HG03432 (cell line): ENCODE measurements at regions not wholly inside any gene's neighbourhood (a gene's known extent, or its start where the extent isn't known, plus 50 kb on each side); places are given as distances from the start of the nearest gene placed in this dataset.
"Not testable (repeated sequence)": the region's sequence is repeated elsewhere in the genome, so short reads cannot be mapped to it uniquely, and the experiment has no call there.

ENCODE experiments used
- ATAC-seq: cut with Tn5 transposase; IDR thresholded peaks from one replicate; pipeline ENCODE4 v1.9.1; 2021; ENCODE audit warnings: mild to moderate bottlenecking, moderate library complexity; ENCODE audit not compliant: unreplicated experiment

GRCh38 chr6:137401088-137401487, 93.1 kb downstream of the OLIG3 start:
- ATAC-seq: no peak

DNA sequence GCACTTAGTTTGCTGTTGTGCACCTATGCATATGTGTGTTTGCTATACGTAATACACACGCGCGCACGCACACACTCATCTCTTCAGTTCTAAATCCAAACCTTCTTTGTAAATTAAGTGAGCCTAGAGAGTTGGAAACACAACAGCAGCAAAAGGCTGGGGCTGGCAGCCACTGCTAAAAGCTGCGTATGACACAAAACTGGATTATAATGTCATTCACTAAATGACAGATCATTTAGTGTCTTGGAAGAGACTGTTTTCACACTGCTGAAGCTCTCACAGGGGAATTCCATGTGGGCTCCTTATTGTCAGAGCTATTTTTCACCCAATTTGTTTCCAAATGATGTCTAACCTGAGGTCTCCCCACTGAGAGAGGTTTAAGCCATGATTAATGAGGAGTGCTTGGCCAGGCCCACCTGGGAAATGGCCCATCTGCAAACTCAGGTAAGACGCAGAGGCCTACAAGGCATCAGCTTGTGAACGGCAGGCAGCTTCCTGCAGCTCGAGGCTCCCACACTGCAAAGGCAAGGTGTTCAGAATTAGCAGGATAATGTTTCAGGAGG, 94.2 kb downstream of the OLIG3 start:
- no peak for ATAC-seq

GRCh38 chr6:137395316-137395715, 98.9 kb downstream of the OLIG3 start:
- no peak for ATAC-seq

DNA sequence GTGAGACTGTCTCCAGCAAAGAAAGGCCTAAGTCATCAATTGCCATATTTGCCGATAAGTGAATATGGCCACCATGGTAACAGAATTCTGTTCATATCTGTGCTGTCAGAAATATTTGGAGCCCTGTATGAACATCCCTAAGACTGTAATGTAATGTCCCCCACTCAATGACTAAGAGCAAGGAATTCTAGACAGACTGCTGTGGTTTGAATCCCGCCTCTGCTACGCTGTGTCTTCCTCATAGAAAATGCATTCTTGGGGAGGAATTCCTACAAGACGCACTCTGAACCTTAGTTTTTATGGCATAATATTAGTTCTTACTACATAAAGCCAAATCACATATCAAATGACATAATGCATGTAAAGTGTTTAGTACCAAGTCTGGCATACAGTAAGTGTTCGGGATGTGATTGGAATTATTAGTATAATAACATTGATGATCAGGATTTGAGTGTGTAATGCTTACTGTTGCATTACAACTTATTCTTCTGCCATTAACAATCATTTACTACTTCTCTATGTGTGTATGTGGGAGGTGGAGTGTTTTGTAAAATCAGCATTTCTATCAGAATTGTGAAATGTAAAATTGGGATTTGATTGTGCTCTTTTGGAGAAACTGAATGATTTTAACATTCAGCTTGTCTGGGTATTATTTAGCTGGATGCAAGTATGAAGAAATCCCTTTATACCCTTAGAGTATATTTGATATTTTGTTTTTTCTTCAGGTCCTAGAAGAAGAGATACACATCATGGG, 103.0 kb downstream of the OLIG3 start:
- no peak for ATAC-seq

- ATAC-seq: no peak
These were observed 103.9 kb downstream of the OLIG3 start for GRCh38 chr6:137390334-137390733.

DNA sequence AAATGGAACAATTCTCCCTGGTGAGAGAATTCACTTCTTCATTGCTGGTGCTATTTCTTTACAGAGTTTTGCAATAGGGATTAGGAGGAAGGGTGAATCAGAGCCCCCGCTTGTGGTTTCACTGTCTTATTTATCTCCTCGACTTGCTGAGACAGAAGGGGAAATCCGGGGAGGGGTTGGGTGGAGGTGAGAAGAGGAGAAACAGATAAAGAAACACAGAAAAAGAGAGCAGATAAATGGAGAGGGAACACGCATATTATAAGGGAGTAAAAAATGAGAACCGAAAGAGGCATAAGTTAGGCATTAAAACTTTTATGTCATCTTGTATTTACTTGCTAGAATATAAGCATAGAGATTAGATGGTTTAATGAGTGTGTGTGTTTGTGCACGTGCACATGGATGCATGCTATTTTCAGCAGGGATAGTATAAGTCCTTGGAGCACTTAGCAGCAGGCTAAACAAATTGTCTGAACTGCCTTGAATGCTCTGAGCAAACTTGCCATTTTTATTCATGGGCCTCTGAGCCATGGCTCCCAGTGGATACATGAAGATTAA, 105.0 kb downstream of the OLIG3 start:
- peak; percentile 94 for ATAC-seq

- ATAC-seq: no peak
These were observed 107.0 kb downstream of the OLIG3 start for GRCh38 chr6:137387096-137387764.

- ATAC-seq: not testable (repeated sequence)
These were observed 110.9 kb downstream of the OLIG3 start for GRCh38 chr6:137383287-137383686.

- no peak for ATAC-seq
These were observed 116.2 kb downstream of the OLIG3 start for GRCh38 chr6:137378090-137378369.

GRCh38 chr6:137373296-137373695, 120.9 kb downstream of the OLIG3 start:
- ATAC-seq: no peak

DNA sequence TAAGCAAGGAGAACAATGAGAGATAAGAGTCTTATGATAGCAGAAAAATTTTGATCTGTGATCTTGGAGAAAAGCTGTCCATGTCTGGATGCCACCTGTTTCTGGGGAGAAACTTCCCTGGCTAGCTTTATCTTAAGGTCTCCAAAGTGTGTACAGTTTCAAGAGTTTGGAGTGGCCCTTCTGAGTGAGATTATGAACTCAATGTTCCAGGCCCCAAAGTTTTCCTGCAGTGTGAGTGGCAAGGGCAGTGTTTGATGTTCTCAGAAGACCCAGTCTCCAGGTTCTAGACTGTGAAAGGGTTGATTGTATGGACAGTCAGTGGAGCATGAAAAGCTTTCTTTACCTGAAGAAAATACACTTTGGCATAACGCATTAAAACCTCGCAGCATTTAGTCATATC, 121.7 kb downstream of the OLIG3 start:
- no peak for ATAC-seq

- ATAC-seq: no peak
These were observed 122.6 kb downstream of the OLIG3 start for GRCh38 chr6:137371634-137372016.

DNA sequence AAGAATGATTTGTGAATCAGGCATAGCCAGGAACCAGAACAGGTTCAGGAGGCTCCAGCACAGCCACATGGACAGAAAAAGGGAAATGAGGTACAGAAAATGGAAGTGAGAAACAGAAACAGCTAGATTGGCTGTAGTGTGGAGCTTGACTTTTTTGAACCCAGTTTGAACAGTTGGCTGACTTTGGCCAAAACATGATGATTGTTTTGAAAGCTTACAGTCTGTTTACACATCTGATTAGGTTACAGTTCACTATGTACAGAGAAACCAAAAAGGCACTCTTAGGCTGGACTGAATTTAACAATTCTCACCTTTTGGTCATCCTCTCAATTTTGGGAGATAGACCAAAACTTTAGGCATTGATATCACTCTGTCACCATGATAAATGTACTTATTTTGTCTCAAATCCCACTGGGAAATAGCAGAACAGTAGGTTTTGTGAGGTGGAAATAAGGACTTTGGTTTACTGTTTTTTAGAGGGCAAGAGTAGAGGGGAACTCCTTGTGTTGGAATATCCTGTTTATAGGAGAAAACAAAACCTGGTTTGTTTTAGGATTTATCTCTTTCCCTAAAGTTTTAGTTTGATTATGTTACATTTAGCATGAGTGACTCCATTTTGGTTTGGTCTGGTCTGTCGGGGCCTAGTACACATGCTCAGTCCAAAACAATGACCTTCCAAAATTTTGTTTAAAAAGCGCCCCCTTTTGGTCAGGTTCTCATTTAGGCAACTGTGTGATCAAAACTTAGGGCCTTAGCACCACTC, 123.1 kb downstream of the OLIG3 start:
- ATAC-seq: peak; percentile 56

DNA sequence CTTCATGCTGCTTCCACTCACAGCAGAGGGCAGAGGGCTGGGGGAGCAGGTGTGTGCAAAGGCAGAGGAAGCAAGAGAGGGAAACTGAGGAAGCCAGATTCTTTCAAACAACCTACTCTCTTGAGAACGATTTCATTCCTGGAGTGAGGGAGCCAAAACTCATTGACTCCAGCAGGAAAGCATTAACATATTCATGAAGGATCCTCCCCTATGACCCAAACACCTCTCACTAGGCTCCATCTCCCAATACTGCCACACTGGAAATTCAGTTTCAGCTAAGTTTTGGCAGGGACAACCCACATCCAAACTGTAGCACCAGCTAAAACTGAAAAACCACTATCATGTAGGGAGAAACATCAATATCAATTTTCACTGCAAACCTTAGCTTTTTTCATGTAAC, 125.1 kb downstream of the OLIG3 start:
- no peak for ATAC-seq

DNA sequence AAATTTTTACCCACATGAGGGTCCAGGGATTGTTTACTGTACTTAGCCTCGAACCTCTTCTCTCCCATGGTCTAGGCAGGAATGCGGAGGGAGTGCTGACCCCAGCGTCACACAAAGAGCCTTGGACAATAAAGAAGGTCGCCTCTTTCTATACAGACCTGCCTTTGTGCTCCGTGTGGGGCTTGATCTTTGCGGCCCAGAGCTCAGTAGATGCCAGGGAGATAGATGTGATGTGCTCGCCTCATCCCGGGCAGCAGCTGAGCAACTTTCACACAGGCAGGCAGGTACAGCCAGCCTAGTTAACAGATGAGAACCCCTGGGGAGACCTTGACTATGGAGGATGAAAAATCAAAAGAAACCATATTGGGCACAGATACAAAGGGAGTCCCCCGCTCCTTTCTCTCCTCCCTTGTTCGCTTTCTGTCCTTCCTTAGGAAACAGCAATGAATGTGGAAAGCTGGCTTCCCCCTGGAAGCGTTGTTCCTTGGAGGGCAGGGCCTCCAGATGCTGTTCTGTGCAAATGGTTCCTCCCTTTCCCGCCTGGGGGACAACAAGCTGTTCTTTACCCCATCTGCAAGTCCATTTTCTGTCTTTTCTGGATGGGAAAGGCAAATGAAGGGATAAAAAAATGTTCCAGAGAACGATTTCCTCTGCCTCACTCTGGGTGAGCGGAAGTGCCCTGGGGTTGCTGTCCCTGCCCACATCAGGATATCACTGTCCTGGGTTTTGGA, 128.3 kb downstream of the OLIG3 start:
- no peak for ATAC-seq

GRCh38 chr6:137363805-137364138, 130.4 kb downstream of the OLIG3 start:
- no peak for ATAC-seq

DNA sequence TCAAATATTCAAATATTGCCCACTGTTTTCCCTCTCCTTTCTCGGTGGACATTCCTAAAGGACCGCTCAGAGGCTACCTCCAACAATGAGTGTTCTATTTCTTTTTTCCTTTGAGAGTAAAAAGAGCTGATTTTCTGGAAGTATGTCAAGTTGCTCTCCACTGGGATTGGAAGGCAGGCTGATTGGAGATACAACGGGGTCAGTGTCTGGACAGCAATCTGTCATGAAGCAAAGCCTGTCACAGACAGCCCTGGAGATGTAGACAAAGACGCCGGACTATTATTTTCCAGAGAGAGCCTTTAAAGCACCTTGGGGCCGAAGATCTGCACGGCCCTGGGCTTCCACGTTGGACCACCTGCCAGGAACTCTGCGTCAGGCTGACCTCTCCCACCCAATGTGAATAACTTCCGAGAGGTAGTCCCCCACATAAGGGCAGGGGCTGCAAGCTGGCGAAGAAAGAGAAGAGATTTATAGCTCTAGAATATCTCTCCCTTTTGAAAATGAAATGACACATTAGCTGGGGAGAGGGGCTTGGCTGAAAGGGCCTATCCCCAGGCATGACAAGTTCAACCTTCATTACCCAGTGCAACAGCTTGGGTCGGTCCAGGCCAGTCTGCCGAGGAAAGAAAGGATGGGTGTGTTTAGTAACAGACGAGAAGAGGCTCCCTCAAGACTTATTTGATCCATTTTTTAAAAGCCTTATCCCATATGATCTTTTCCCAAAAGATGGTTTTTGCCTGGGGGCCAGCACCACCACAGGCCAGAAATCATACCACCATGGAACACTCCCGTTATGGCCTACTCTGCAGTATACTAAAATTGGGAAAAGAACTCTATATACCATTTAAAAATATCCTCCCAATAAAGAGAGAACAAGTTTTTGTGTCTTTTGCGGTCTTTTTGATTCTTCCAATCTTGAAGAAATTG, 131.1 kb downstream of the OLIG3 start:
- ATAC-seq: no peak

DNA sequence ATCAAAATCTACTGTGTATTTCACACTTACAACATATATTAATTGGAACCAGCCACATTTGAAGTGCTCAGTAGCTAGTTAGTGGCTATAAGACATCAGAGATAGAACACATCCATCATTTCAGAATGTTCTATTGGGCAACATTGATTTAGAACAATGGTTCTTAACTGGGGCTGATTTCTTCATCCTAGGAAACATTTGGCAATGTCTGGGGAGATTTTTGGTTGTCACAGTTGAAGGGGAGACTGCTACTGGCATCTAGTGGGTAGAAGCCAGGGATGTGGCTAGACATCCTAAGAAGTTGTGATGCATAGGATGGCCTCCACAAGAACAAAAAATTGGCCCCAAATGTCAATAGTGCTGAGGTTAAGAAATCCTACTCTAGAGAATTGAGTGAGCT, 132.5 kb downstream of the OLIG3 start:
- no peak for ATAC-seq

DNA sequence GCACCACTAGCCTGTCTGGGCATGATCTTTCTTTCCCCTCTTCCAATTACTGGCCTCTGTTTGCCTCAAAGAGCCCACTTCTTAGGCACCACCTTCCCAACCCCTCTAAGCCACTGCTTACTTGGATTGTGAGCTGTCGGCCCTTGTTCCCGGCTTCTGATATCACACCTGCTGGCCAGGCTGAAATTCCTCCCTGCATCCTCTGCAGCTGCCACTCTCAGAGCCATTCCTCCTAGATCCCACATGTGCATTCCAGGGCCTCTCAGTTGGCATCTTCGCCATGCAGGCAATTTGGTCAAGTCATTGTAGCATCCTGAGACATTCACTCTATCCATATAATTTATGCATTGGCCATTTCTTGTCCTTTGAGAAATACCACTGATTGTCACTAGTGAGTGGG, 135.9 kb downstream of the OLIG3 start:
- ATAC-seq: no peak

- no peak for ATAC-seq
These were observed 136.3 kb downstream of the OLIG3 start for GRCh38 chr6:137357948-137358266.
